ENCODE measurements at regions not wholly inside any gene's neighbourhood (a gene's known extent, or its start where the extent isn't known, plus 50 kb on each side); places are given as distances from the start of the nearest gene placed in this dataset.

GRCh38 chr6:125509477-125509876 lies 207.7 kb upstream of the HDDC2 start:
- DNase-seq, result no peak
- Histone ChIP-seq H3K9me3 (no peaks in the 10 kb centered on the region), H3K4me1 (no peaks in the 10 kb centered on the region), H3K27ac (no peak overlapping the region), H3K4me3 (no peak overlapping the region), H3K36me3 (no peaks in the 10 kb centered on the region), H3K27me3 (no peaks in the 10 kb centered on the region)
- 62 to 89% methylated on average over 2 of the region's 2 CpGs for WGBS, 2 donors
- intact Hi-C loops (cut with DNase I), result no loop called here
- TF ChIP-seq POLR2A (IDR thresholded peaks at IDR 0.05), result no peak

- Histone ChIP-seq H3K9me3 (no peaks in the 10 kb centered on the region), H3K4me3 (no peak overlapping the region), H3K27ac (no peak overlapping the region), H3K27me3 (no peaks in the 10 kb centered on the region), H3K36me3 (no peaks in the 10 kb centered on the region), H3K4me1 (no peaks in the 10 kb centered on the region)
- no peak for TF ChIP-seq POLR2A (IDR thresholded peaks at IDR 0.05)
- no peak for TF ChIP-seq CTCF (IDR thresholded peaks at IDR 0.05)
- no peak for DNase-seq
- intact Hi-C loops (cut with DNase I), result no loop called here
- 70 to 94% methylated on average over 2 of the region's 2 CpGs for WGBS, 2 donors
These were observed 208.6 kb upstream of the HDDC2 start for GRCh38 chr6:125510405-125510804.

GRCh38 chr6:125511809-125512396 lies 210.1 kb upstream of the HDDC2 start:
- WGBS, 2 donors, result 57 to 77% methylated on average over 2 of the region's 2 CpGs
- Histone ChIP-seq H3K4me3 (no peak overlapping the region), H3K27ac (no peak overlapping the region), H3K4me1 (no peaks in the 10 kb centered on the region), H3K36me3 (no peaks in the 10 kb centered on the region), H3K9me3 (no peaks in the 10 kb centered on the region), H3K27me3 (no peaks in the 10 kb centered on the region)
- TF ChIP-seq CTCF (IDR thresholded peaks at IDR 0.05) (no peak), POLR2A (IDR thresholded peaks at IDR 0.05) (no peak)
- no peak for DNase-seq
- intact Hi-C loops (cut with DNase I), result no loop called here

GRCh38 chr6:125512621-125513020 lies 210.9 kb upstream of the HDDC2 start:
- Histone ChIP-seq H3K4me3 (no peak overlapping the region), H3K9me3 (no peaks in the 10 kb centered on the region)
- intact Hi-C loops (cut with DNase I), result no loop called here

GRCh38 chr6:125513978-125514377 lies 212.2 kb upstream of the HDDC2 start:
- Histone ChIP-seq H3K36me3 (no peaks in the 10 kb centered on the region), H3K27ac (no peak overlapping the region), H3K9me3 (no peaks in the 10 kb centered on the region), H3K4me3 (no peak overlapping the region), H3K4me1 (no peaks in the 10 kb centered on the region), H3K27me3 (no peaks in the 10 kb centered on the region)
- TF ChIP-seq CTCF (IDR thresholded peaks at IDR 0.05) (no peak), POLR2A (IDR thresholded peaks at IDR 0.05) (no peak)
- DNase-seq, result no peak
- intact Hi-C loops (cut with DNase I), result no loop called here

More at GRCh38 chr6:125512621-125513020, 210.9 kb upstream of the HDDC2 start:
- Histone ChIP-seq H3K27ac (no peak overlapping the region), H3K36me3 (no peaks in the 10 kb centered on the region), H3K27me3 (no peaks in the 10 kb centered on the region), H3K4me1 (no peaks in the 10 kb centered on the region)
- WGBS, 2 donors, result 50 to 65% methylated on average over 2 of the region's 2 CpGs
- DNase-seq, result no peak
- TF ChIP-seq POLR2A (IDR thresholded peaks at IDR 0.05), result no peak
- peak in 2 of 6 experiments; percentile 38 to 56 for TF ChIP-seq CTCF (IDR thresholded peaks at IDR 0.05)

GRCh38 chr6:125516644-125517043 lies 214.9 kb upstream of the HDDC2 start:
- Histone ChIP-seq H3K36me3 (no peaks in the 10 kb centered on the region), H3K4me3 (no peak overlapping the region), H3K4me1 (peaks cover 0 to 8% (median 0%) of the 10 kb centered on the region in 3 donors), H3K27ac (no peak overlapping the region), H3K9me3 (no peaks in the 10 kb centered on the region), H3K27me3 (no peaks in the 10 kb centered on the region)
- WGBS, 2 donors, result 72 to 80% methylated on average over 3 of the region's 3 CpGs
- DNase-seq, result no peak
- TF ChIP-seq POLR2A (IDR thresholded peaks at IDR 0.05) (no peak), CTCF (IDR thresholded peaks at IDR 0.05) (no peak)
- intact Hi-C loops (cut with DNase I), result no loop called here
